Mesendoderm (in vitro differentiated cells): ENCODE measurements at regions not wholly inside any gene's neighbourhood (a gene's known extent, or its start where the extent isn't known, plus 50 kb on each side); places are given as distances from the start of the nearest gene placed in this dataset.
"Not testable (repeated sequence)": the region's sequence is repeated elsewhere in the genome, so short reads cannot be mapped to it uniquely, and the experiment has no call there.

Source experiments
- DNase-seq: peaks from one replicate; pipeline ENCODE4 v3.0.0; 2013
- H2AK5ac ChIP-seq: 2 replicates; pipeline ENCODE4 v1.6.1; 2013; ENCODE audit warnings: low read length, inconsistent platforms
- H2BK120ac ChIP-seq: 2 replicates; pipeline ENCODE4 v1.6.1; 2013; ENCODE audit warnings: low read depth, mild to moderate bottlenecking, low read length, moderate library complexity, mixed read lengths
- H2BK15ac ChIP-seq: replicated peaks from 2 replicates; pipeline ENCODE4 v1.6.1; 2013; ENCODE audit warnings: low read depth, mild to moderate bottlenecking, moderate library complexity
- H2BK5ac ChIP-seq: 2 replicates; pipeline ENCODE4 v1.6.1; 2013; ENCODE audit warnings: low read length, inconsistent platforms
- H3K18ac ChIP-seq: 2 replicates; pipeline ENCODE4 v1.6.1; 2013; ENCODE audit warnings: mild to moderate bottlenecking, low read length, mixed read lengths
- H3K23ac ChIP-seq: one replicate; pipeline ENCODE4 v1.6.1; 2013; ENCODE audit warnings: low read length
- H3K27ac ChIP-seq: 2 replicates; pipeline ENCODE4 v1.5.1; 2013; ENCODE audit warnings: low read depth, mild to moderate bottlenecking, inconsistent platforms, low read length, moderate library complexity
- H3K27me3 ChIP-seq: 2 replicates; pipeline ENCODE4 v1.6.1; 2013; ENCODE audit warnings: low read length, control low read depth, mild to moderate bottlenecking, inconsistent platforms; ENCODE audit not compliant: insufficient read depth, poor library complexity
- H3K36me3 ChIP-seq: 2 replicates; pipeline ENCODE4 v1.6.1; 2013; ENCODE audit warnings: low read length, inconsistent platforms; ENCODE audit not compliant: control insufficient read depth, insufficient read depth
- H3K4ac ChIP-seq: one replicate; pipeline ENCODE4 v1.6.1; 2013; ENCODE audit warnings: low read depth, mild to moderate bottlenecking, low read length, moderate library complexity
- H3K4me1 ChIP-seq: 2 replicates; pipeline ENCODE4 v1.6.1; 2013; ENCODE audit warnings: low read depth, low read length, inconsistent platforms; ENCODE audit not compliant: control insufficient read depth
- H3K4me2 ChIP-seq: 2 replicates; pipeline ENCODE4 v1.6.1; 2013; ENCODE audit warnings: low read length
- H3K4me3 ChIP-seq: 2 replicates; pipeline ENCODE4 v1.5.1; 2013; ENCODE audit warnings: mild to moderate bottlenecking, low read length
- H3K56ac ChIP-seq: one replicate; pipeline ENCODE4 v1.6.1; 2013; ENCODE audit warnings: low read length
- H3K79me1 ChIP-seq: 2 replicates; pipeline ENCODE4 v1.6.1; 2013; ENCODE audit warnings: low read length, inconsistent platforms
- H3K79me2 ChIP-seq: 2 replicates; pipeline ENCODE4 v1.6.1; 2013; ENCODE audit warnings: mild to moderate bottlenecking, low read length; ENCODE audit not compliant: control insufficient read depth, insufficient read depth
- H3K9ac ChIP-seq: 2 replicates; pipeline ENCODE4 v1.6.1; 2013; ENCODE audit warnings: low read length, inconsistent platforms
- H4K5ac ChIP-seq: one replicate; pipeline ENCODE4 v1.6.1; 2013; ENCODE audit warnings: low read length
- H4K8ac ChIP-seq: one replicate; pipeline ENCODE4 v1.6.1; 2013; ENCODE audit warnings: low read depth, mild to moderate bottlenecking, control low read depth, low read length, moderate library complexity
- WGBS: extraction: QIAGEN DNeasy Blood & Tissue Kit; methylation state at CpG from one replicate; pipeline ENCODE4 v1.1.7; 2013; ENCODE audit warnings: low lambda C conversion rate, missing lambda C conversion rate; ENCODE audit not compliant: insufficient coverage; ENCODE audit errors: extremely low coverage; 5-methylcytosine and 5-hydroxymethylcytosine counted together

- WGBS, result no CpG with 5 or more reads among the region's 1 CpG
- not testable (repeated sequence) for H3K4me3 ChIP-seq, H2BK120ac ChIP-seq, H4K5ac ChIP-seq, H3K79me1 ChIP-seq, H3K27me3 ChIP-seq, H3K18ac ChIP-seq, H3K79me2 ChIP-seq, H3K4ac ChIP-seq, H3K27ac ChIP-seq, H4K8ac ChIP-seq, H3K36me3 ChIP-seq, H2BK15ac ChIP-seq, H3K9ac ChIP-seq, H3K4me1 ChIP-seq, H2BK5ac ChIP-seq, H3K23ac ChIP-seq, DNase-seq, H3K56ac ChIP-seq, H3K4me2 ChIP-seq, H2AK5ac ChIP-seq
Observed at GRCh38 chr11:83383838-83384237, 97.7 kb upstream of the CCDC90B start.

- no peak overlapping the region for H3K23ac ChIP-seq
- H2AK5ac ChIP-seq, result no peak overlapping the region
- no peak overlapping the region for H4K8ac ChIP-seq
Observed at GRCh38 chr11:83374311-83374710, 88.1 kb upstream of the CCDC90B start.

GRCh38 chr11:83371489-83371888 is 85.3 kb upstream of the CCDC90B start:
- no peak overlapping the region for H4K5ac ChIP-seq
- H4K8ac ChIP-seq, result no peak overlapping the region
- H3K4me1 ChIP-seq, result no peaks in the 10 kb centered on the region
- H3K79me1 ChIP-seq, result no peaks in the 10 kb centered on the region
- H3K27me3 ChIP-seq, result no peaks in the 10 kb centered on the region
- no peak overlapping the region for H2BK5ac ChIP-seq
- H2BK120ac ChIP-seq, result no peak overlapping the region
- no peak for DNase-seq
- H3K36me3 ChIP-seq, result no peaks in the 10 kb centered on the region
- no peak overlapping the region for H2AK5ac ChIP-seq
- H3K79me2 ChIP-seq, result no peaks in the 10 kb centered on the region
- H3K4me3 ChIP-seq, result no peak overlapping the region
- H3K4me2 ChIP-seq, result no peak overlapping the region
- H3K56ac ChIP-seq, result no peak overlapping the region
- no peak overlapping the region for H3K27ac ChIP-seq
- no peak overlapping the region for H3K9ac ChIP-seq
- H3K23ac ChIP-seq, result no peak overlapping the region
- no peak overlapping the region for H2BK15ac ChIP-seq
- H3K4ac ChIP-seq, result no peak overlapping the region
- H3K18ac ChIP-seq, result no peak overlapping the region

More at GRCh38 chr11:83374311-83374710, 88.1 kb upstream of the CCDC90B start:
- no peak overlapping the region for H2BK5ac ChIP-seq
- no peak overlapping the region for H2BK15ac ChIP-seq
- no peak overlapping the region for H3K27ac ChIP-seq
- H3K27me3 ChIP-seq, result no peaks in the 10 kb centered on the region
- no peaks in the 10 kb centered on the region for H3K36me3 ChIP-seq
- no peaks in the 10 kb centered on the region for H3K79me2 ChIP-seq
- H3K56ac ChIP-seq, result no peak overlapping the region
- H3K4me2 ChIP-seq, result no peak overlapping the region
- H4K5ac ChIP-seq, result no peak overlapping the region
- H2BK120ac ChIP-seq, result no peak overlapping the region
- no peak for DNase-seq
- H3K4ac ChIP-seq, result no peak overlapping the region
- H3K4me1 ChIP-seq, result no peaks in the 10 kb centered on the region
- no peaks in the 10 kb centered on the region for H3K79me1 ChIP-seq
- H3K4me3 ChIP-seq, result no peak overlapping the region
- H3K9ac ChIP-seq, result no peak overlapping the region
- no peak overlapping the region for H3K18ac ChIP-seq

GRCh38 chr11:83367745-83368144 is 81.6 kb upstream of the CCDC90B start:
- no peak overlapping the region for H3K27ac ChIP-seq
- no peak overlapping the region for H3K4ac ChIP-seq
- H3K9ac ChIP-seq, result no peak overlapping the region
- H3K4me1 ChIP-seq, result peaks cover 5% of the 10 kb centered on the region
- no peak overlapping the region for H3K56ac ChIP-seq
- no peak overlapping the region for H4K5ac ChIP-seq
- H3K79me1 ChIP-seq, result no peaks in the 10 kb centered on the region
- no peak overlapping the region for H2BK15ac ChIP-seq
- H3K4me3 ChIP-seq, result no peak overlapping the region
- H2AK5ac ChIP-seq, result no peak overlapping the region
- H3K79me2 ChIP-seq, result no peaks in the 10 kb centered on the region
- no peak overlapping the region for H2BK120ac ChIP-seq
- H3K4me2 ChIP-seq, result no peak overlapping the region
- H3K18ac ChIP-seq, result no peak overlapping the region
- no peaks in the 10 kb centered on the region for H3K27me3 ChIP-seq
- WGBS, result no CpG with 5 or more reads among the region's 7 CpGs
- no peak overlapping the region for H2BK5ac ChIP-seq
- no peak overlapping the region for H4K8ac ChIP-seq
- H3K36me3 ChIP-seq, result no peaks in the 10 kb centered on the region
- H3K23ac ChIP-seq, result no peak overlapping the region
- DNase-seq, result peak; percentile 46

- Histone ChIP-seq H2BK15ac (peak overlapping the region; percentile 57), H2BK5ac (peak overlapping the region; percentile 90), H3K36me3 (no peaks in the 10 kb centered on the region), H3K9ac (no peak overlapping the region), H3K4ac (peak overlapping the region; percentile 70), H3K79me2 (no peaks in the 10 kb centered on the region), H3K4me2 (no peak overlapping the region), H3K27me3 (no peaks in the 10 kb centered on the region), H3K18ac (peak overlapping the region; percentile 92), H2AK5ac (no peak overlapping the region), H2BK120ac (peak overlapping the region; percentile 92), H4K5ac (no peak overlapping the region), H3K4me1 (peaks cover 5% of the 10 kb centered on the region), H4K8ac (peak overlapping the region; percentile 39), H3K79me1 (no peaks in the 10 kb centered on the region), H3K56ac (peak overlapping the region; percentile 49), H3K27ac (peak overlapping the region; percentile 56), H3K23ac (no peak overlapping the region), H3K4me3 (no peak overlapping the region)
- no CpG with 5 or more reads among the region's 3 CpGs for whole genome bisulfite sequencing
- peak; percentile 37 for DNase-seq
Observed at GRCh38 chr11:83364500-83365045, 78.4 kb upstream of the CCDC90B start.

GRCh38 chr11:83363312-83363711 is 77.1 kb upstream of the CCDC90B start:
- Histone ChIP-seq H4K8ac (no peak overlapping the region), H2AK5ac (no peak overlapping the region), H2BK15ac (no peak overlapping the region), H3K4me3 (no peak overlapping the region), H3K36me3 (no peaks in the 10 kb centered on the region), H3K27me3 (no peaks in the 10 kb centered on the region), H3K4ac (no peak overlapping the region), H2BK5ac (peak overlapping the region; percentile 36), H3K79me1 (no peaks in the 10 kb centered on the region), H3K27ac (peak overlapping the region; percentile 86), H3K23ac (no peak overlapping the region), H3K9ac (no peak overlapping the region), H3K79me2 (no peaks in the 10 kb centered on the region), H3K18ac (no peak overlapping the region), H4K5ac (no peak overlapping the region), H3K4me1 (peaks cover 5% of the 10 kb centered on the region), H2BK120ac (peak overlapping the region; percentile 45), H3K56ac (peak overlapping the region; percentile 17), H3K4me2 (no peak overlapping the region)
- peak; percentile 75 for DNase-seq
- no CpG with 5 or more reads among the region's 4 CpGs for WGBS
